ENCODE measurements at regions not wholly inside any gene's neighbourhood (a gene's known extent, or its start where the extent isn't known, plus 50 kb on each side); places are given as distances from the start of the nearest gene placed in this dataset.
"Not testable (repeated sequence)": the region's sequence is repeated elsewhere in the genome, so short reads cannot be mapped to it uniquely, and the experiment has no call there.

DNA sequence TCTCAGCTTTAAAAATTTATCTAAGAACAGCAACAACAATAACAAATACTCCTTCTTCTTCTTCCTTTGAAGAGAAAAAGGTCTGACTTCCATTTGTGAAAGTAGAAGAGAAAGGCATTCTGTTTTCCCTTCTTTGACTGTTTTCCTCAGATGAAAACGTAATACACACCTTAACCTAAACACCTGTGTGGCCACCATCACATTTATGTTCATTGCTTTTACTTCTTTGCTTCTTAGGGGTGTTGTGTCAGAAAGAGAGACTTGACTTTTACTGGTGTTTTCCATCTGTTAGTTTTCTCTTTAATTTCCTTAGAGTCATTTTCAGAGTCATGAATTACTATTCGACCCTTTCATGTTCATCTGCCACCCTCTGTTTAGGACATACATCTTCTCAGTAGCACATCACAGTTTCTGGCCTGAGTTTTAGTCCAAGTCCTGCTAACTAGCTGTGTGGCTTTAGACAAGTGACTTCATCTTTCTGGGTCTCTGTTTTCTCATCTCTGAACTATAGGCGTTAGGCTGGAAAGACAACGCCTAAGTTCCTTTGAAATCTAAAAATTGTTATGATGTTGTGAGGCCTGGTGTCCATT is 283.8 kb downstream of the GATA3 start:
- DNase-seq (ENCODE audit: low spot score) = no peak

DNA sequence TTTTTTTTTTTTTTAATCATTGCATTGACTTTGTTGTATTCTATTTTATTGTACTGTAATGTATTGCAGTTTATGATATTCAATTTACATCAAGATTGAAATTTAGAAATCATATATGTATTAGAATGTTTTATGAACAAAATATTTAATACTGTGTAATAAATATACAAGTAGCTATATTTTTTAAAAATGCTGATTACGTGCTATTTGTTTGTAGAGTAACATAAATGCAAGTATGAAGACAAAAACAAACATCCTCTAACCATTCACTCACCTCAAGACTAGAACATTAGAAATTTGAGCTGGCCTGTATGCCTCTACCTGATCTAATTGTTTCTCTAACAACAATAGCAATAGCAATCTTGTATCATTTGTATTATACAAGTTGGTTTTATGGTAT is 290.3 kb downstream of the GATA3 start:
- no peak for DNase-seq (ENCODE audit: low spot score)

DNA sequence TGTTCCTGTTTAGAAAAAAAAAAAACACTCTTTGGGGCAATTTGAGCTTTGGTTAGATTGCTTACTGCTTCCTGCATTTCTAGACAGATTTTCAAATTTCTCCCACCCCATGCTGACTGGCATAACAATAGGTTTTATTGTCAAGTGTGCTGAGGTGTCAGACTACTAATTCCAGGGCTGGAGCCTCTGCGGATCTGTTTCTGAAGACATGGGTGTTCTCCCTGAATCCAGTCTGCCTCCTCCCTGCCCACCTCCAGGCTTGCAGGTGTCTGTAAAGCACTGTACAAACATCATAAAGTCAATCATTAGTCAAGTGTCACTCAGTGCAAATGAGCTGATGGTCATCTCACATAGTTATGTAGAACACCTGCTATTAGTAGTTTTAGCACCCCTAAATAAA is 292.4 kb downstream of the GATA3 start:
- no peak for DNase-seq (ENCODE audit: low spot score)

DNA sequence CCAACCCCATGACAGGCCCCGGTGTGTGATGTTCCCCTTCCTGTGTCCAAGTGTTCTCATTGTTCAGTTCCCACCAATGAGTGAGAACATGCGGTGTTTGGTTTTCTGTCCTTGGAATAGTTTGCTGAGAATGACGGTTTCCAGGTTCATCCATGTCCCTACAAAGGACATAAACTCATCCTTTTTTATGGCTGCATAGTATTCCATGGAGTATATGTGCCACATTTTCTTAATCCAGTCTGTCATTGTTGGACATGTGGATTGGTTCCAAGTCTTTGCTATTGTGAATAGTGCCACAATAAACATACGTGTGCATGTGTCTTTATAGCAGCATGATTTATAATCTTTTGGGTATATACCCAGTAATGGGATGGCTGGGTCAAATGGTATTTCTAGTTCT is 293.1 kb downstream of the GATA3 start:
- not testable (repeated sequence) for DNase-seq (ENCODE audit: low spot score)

DNA sequence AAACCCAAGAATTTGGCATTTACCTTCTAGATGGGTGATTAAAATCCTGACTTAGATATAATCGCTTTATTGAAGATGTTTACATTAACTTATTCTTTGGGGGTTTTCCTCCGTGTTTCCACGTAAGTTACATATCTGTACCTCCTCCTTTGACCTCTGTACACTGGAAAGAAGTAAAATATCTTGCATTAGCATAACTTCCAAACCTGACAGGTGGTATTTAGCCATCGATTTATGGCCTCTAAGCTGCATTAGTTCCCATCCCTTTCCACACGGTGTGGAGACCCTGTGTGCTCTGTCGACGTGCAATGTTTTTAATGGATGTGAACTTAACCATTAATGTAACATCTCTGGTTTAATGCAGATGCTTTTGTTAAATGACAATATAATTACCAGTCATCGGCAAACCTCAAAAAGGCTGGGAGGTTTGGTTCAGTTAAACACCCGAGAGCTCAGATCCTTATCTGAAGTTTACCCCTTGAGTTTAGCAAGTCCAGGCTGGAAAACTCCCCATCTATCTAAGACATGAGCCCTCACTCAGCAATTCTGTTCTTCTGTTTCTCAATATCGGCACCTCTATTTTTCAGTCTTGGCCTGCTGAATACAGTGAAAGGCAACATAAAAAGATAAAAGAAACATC is 295.2 kb downstream of the GATA3 start:
- no peak for DNase-seq (ENCODE audit: low spot score)

DNA sequence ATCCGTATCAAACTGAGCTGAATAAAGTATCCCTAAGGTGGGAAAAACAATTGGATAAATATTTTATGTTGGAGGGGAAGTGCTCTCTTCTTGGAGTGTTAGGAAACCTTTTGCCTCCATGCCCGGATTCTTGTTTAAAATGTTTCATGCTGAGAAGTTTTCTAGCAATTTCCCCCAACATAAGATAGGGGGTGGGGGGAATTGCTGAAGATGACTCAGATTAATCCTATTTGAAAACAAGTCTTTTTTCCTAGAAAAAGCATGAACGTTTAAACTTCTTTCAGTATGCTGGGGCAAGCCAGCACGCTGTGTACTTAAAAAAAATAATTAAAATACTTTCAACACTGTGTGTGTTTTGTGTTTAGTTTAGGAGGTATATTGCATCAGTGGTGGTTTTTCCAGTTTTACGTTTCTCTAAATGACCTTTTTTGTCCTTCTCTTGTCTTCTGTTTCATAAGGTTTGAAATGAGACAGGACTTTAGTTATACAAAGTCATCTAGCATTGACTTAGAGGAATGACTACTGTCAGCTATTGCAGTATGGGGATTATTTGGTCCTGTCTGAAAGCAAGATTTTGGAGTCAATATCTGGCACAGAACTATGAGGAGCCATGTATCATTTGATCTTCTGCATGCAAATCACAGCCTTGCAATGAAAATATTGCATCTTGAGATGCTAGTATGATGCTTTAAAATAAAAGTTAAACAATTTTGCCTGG is 295.9 kb downstream of the GATA3 start:
- no peak for DNase-seq (ENCODE audit: low spot score)

DNA sequence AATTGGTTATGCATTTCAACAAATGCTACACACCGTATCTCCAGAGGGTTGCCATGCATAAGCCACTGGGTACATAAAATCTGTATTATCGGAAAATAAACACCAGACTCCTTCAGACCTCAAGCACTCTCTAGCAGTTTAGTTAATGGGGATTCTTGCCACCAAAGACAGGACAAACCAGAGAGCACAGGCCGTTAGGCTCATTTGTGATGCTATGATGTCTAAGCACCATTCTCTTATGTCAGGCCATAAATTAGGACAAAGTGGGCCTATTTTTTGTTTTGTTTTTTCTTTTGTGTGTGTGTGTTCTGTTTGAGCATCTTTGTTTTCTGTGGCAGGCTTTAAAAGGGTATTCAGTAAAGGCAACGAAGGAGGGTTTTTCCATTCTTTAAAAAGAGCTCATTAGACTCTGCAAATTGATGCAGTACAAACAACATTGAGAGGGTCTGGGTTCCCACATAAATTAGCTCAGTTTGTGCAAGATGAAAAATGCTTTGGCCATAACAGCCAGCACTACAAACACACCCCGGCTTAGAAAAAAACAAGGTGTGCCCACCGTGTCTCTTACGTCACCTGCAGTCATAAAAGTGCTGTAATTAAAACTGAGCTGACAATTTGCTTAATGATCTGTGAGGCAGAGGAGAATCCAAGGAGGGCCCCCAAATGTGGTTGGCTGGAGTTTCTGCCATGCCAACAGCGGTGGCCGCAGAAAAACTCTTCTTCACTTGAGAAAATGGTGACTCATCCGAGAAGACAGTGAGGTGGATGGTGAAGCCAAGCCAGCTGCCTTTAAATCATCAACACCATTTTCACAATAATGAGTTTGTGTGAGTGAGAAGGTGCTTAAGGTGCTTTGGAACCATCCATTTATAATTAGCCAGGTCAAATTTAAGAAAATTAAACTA is 297.9 kb downstream of the GATA3 start:
- no peak for DNase-seq (ENCODE audit: low spot score)

DNA sequence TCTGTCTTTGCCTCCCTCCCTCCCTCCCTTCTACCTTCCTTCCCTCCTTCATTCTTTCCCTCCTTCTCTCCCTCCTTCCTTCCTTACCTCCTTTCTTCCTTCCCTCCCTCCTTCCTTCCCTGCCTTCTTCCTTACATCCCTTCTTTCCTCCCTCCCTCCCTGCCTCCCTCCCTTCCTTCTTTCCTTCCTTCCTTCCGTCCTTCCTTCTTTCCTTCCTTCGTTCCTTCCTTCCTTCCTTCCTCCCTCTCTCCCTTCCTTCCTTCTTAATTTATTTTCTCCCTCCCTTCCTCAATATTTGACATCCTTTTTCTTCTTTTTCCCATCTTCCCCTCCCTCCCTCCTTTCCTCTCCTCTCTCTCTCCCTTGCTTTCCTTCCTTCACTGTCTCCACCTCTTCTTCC is 301.8 kb downstream of the GATA3 start:
- DNase-seq (ENCODE audit: low spot score) = no peak

DNA sequence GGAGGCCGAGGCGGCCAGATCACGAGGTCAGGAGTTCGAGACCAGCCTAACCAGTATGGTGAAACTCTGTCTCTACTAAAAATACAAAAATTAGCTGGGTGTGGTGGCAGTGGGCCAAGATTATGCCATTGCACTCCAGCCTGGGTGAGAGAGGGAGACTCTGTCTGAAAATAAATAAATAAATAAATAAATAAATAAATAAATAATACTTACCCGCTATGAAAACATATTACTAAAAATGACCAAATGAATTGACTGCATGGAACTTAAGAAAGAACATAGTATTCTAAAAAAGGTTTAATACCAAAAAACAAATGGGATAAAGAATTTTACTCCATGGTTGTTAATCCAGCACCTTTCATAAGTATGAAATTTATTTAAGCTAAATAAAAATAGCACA is 305.0 kb downstream of the GATA3 start:
- no peak for DNase-seq (ENCODE audit: low spot score)

DNA sequence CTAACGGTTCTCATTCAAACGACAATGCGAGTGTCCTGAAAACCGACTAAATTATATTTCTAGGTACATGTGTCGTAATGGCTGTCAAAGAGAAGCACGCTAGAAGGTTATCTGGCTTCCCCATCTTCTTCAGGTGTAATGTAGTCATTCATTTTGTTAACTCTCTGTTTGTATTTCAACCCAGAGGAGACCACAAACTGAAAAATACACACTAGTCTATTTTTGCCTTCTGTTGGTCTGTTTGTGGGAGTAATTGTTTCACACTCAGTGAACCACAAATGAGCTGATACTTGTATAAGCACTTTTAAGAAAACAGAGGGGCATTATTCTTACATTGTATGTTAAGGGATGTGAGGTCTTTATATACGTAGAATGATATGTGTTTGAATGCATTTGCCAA is 305.9 kb downstream of the GATA3 start:
- DNase-seq (ENCODE audit: low spot score) = no peak

DNA sequence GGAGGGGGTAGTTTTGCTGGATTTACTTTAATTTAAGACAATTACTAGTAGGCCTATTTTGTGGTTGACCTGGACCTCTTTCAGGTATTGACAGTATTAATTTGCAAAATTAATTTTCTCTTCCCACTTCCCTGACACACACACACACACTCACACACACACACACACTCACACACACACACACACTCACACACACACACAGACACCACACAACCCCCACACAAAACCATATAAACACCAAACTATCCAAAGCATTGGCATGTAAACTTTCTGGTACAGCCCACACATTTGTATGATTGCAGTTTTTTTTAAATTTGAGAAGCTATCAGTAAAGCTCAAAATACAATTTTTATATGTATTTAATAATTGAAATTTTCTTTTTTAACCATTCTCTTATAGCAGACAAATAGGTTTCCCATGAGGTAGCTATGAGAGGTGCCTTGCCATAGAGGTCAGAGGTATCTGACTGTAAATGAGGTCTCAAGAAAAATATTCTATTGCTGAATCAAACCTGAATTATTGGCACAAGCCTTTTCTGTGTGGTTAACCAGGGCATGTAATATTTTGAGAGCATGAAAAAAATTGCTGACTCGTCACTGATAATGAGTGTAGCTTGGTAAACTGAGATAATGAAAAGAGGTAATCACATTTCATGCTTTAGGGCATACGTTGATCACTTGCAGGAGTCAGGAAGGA is 306.5 kb downstream of the GATA3 start:
- DNase-seq (ENCODE audit: low spot score) = no peak

DNA sequence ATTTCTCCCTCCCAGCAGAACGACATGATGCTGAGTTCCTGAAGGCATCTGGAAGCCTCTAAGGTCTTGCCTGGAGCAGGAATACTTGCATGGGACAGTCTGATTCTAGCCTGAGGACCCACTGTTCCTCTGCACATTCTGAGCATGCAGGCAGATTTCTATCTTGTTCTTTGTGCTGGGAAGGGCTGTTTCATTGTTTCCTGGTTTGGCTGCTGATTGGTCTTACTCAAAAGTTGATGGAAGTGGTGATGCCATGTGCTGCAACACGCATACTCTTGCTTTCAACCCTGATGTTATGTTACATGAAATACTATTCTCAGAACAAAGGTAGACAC is 307.0 kb downstream of the GATA3 start:
- DNase-seq (ENCODE audit: low spot score) = no peak

DNA sequence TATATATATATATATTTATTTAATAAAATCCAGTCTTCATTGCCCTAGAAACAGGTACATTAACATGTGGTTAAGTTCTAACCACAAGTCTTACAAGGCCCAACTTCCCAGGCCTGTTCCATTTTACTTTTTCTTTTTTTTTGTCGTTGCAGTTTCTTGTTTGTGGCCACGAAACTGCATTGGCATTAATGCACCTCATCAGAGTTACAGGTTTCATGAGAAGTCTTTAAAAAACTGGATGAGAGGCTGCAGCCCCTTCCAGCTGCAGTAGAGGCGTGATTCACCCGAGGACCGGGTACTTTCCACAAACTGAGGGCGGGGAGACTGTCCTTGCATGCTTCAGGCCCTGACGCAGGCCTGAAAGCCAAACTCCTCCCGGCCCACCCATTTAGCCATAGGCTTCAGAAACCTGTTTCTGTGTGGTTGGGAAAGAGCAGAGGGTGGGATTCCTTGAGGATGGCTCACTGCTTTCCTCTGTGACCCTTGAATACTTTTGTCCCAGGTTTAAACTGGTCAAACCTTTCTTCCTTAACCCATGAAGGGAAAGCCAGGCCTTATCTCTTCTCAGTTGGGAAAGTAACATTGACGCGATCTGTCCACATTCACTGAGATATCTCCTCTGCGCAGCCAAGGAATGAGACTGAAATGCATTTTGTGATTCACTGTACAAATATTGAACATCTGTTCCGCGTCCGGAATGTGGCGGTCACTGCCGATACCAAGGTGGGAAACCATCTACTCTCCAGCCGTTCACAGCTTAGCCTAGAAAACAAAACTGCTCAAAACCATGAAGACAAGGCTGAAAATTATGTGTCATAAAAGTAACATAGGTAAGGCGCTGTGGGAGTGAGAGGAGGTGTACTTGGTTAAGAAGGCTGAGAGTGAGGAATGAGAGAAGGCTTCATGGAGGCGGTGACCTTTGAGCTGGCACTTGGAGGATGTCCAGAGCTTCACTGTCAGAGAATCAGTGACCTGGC is 311.7 kb downstream of the GATA3 start:
- DNase-seq (ENCODE audit: low spot score) = no peak

DNA sequence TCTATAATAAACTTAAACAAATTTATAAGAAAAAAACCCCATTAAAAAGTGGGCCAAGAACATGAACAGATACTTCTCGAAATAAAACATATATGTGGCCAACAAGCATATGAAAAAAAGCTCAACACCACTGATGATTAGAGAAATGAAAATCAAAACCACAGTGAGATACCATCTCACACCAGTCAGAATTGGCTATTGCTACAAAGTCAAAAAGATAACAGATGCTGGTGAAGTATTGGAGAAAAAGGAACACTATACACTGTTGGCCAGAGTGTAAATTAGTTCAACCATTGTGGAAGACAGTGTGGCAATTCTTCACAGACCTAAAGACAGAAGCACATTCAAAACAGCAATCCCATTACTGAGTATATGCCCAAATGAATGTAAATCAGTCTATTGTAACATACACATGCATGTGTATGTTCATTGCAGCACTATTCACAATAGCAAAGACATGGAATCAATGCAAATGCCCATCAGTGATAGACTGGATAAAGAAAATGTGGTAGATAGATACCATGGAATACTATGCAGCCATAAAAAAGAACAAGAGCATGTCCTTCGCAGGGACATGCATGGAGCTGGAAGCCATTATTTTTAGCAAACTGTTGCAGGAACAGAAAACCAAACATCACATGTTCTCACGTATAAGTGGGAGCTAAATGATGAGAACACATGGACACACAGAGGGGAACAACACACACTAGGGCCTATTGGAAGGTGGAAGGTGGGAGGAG is 313.4 kb downstream of the GATA3 start:
- not testable (repeated sequence) for DNase-seq (ENCODE audit: low spot score)

DNA sequence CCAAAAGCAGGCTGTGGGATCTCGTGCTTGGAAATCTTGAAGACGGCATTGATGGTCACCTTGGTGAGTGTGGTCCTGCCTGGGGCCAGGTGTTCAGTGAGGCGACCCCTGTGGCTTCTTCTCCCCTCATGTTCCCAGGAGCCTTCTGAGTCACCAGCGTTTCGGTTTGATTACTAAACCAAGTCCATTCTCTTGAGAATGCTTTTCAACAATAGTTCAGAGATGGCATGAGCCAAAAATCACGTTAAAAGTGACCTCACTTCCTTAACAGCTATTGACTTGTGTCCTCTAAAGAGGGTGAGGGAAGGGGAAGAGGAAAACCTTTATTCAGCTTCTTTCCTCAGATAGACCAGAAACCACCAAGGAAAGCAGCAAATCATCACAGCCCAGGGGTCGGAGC is 315.2 kb downstream of the GATA3 start:
- DNase-seq (ENCODE audit: low spot score) = no peak

DNA sequence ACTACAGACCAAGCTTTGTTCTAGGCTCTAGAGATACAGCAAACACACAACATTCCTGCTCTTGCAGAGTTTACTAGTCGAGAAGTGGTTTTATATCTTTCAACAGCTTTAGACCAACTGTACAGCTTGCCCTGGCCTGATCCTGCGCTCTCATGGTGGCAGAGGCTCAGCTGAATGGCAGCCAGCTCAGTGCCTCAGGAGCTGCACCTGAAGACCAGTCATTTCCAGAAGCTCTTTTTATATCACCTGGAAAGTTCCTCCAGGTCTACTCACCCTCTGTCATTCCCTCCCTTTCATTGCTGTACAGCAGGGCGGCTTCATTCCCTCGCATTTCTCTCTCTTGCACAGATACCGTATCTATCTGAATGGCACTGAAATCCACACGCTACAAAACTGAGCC is 319.8 kb downstream of the GATA3 start:
- no peak for DNase-seq (ENCODE audit: low spot score)

DNA sequence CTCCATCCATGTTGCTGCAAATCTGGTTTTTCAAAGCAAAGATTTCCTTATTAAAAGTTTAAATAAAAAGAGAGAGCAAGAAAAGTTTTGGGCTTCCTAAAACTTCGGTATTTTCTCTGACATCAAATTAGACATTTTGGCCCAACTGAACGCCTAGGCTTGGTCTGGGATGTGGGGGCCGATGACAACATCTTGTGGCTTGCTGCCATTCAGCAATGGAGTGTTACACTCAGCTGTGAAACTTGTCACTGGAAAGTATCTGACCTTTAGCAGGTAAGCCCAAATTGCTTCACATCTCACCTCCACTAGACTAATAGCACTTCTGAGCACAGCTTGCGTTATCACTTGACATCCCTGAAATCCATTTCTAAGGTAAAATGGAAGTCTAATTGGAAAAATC is 320.6 kb downstream of the GATA3 start:
- DNase-seq (ENCODE audit: low spot score) = no peak

DNA sequence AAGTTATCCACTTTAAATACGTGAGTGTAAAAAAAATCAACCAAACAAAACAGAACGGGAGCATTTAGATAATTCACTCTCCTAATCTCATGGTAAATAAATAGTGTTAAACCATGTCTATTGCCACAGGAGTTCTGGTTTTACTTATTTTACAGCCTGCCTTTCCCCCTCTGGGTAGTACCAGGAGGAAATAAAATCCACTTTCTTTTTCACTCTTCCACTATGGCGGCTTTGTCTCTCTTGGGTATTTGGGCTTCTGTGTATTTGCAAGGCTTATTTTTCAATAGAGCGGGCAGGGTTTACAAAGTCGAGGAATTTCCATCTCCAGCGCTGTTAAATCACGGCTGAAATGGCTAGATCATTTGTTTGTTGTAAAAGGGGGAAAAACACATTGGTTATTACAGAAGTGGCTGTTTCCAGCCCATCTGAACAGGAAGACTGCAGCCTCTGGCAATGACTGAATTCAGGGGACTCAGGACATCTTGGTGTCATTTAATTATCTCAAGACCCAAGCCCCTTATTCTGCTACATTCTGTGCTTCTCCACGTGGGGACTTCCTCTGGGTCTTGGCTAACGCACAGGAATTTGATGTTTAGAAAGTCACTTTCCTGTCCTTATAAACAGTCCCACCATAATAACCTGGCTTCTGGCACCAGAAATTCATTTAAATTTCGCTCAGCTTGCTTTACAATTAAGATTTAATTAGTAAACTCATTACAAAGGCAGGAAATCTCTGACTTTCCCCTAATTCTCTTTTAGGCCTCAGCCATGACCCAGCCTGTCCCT is 323.9 kb downstream of the GATA3 start:
- DNase-seq (ENCODE audit: low spot score) = no peak
